Ovary (tissue), 7 donors: ENCODE measurements at regions not wholly inside any gene's neighbourhood (a gene's known extent, or its start where the extent isn't known, plus 50 kb on each side); places are given as distances from the start of the nearest gene placed in this dataset.

Source experiments
- DNase-seq, 5 donors: peaks; one replicate each; pipeline ENCODE4 v3.0.0-alpha.2; 2019 to 2020
- H3K27ac ChIP-seq, 2 donors: fragments of 200-600 bp; one replicate each; pipeline versions ENCODE4 v1.5.1 to v1.8.0; 2019 to 2022
- H3K27me3 ChIP-seq: fragments of 200-600 bp; one replicate; pipeline ENCODE4 v1.8.0; 2022
- H3K36me3 ChIP-seq: fragments of 200-600 bp; sonication (generic); one replicate; pipeline ENCODE4 v1.5.1; 2019
- H3K4me1 ChIP-seq: one replicate; pipeline ENCODE4 v1.8.1; 2013; ENCODE audit warnings: mild to moderate bottlenecking, moderate library complexity; ENCODE audit not compliant: insufficient read depth
- H3K4me3 ChIP-seq: fragments of 200-600 bp; sonication (generic); one replicate; pipeline ENCODE4 v1.5.1; 2017
- H3K9me3 ChIP-seq, 2 donors: fragments of 200-600 bp in 1 of 2; sonication (generic) in 1 of 2; one replicate each; pipeline versions ENCODE4 v1.5.1 to v1.8.1; 2013 to 2019; ENCODE audit warnings: mild to moderate bottlenecking in 1 of 2, moderate library complexity in 1 of 2
- CTCF ChIP-seq, 3 donors: fragments of 450-650 bp in 2 of 3; fragments of 200-600 bp in 1 of 3; IDR thresholded peaks; one replicate each; pipeline versions ENCODE4 v1.5.1 to v1.8.0; 2016 to 2022; ENCODE audit warnings: antibody characterized with exemption in 3 of 3, mild to moderate bottlenecking in 1 of 3
- EP300 ChIP-seq: sonication (generic); formaldehyde crosslinking; IDR thresholded peaks from one replicate; pipeline ENCODE4 v1.6.1; 2017; ENCODE audit warnings: antibody characterized with exemption
- POLR2A ChIP-seq: fragments of 450-650 bp; IDR thresholded peaks from one replicate; pipeline ENCODE4 v1.6.1; 2017; ENCODE audit warnings: antibody characterized with exemption, mild to moderate bottlenecking, moderate library complexity
- WGBS, 3 donors: extraction: QIAGEN DNeasy Blood & Tissue Kit in 1 of 3; methylation state at CpG; one replicate each; pipeline versions ENCODE4 v1.1.5 to v1.1.7; 2013 to 2017; 5-methylcytosine and 5-hydroxymethylcytosine counted together
- intact Hi-C, 4 donors: fragments of 100-400 bp; cut with DNase I; formaldehyde crosslinking; loops; one replicate each; pipeline versions ENCODE4 v1.11.0 to v1.15.1; 2022 to 2023
- donor health status: DM: no; HTN: no; CAD: no; lungs with moderate emphysema.
- donor health status: DM: no; HTN: no; CAD: no.
- donor health status: Bipolar disorder and iron deficiency.
- donor health status: DM: no; HTN: no; CAD: no.
- donor health status: DM: yes; HTN: yes; CAD: no.

- DNase-seq, result no peak
- H3K27me3 ChIP-seq, result no peaks in the 10 kb centered on the region
- no peaks in the 10 kb centered on the region for H3K9me3 ChIP-seq
- WGBS, 3 donors, result 81 to 82% (median 81%) methylated on average over 6 of the region's 6 CpGs
- no peaks in the 10 kb centered on the region for H3K4me1 ChIP-seq
- no peak overlapping the region for H3K4me3 ChIP-seq
- intact Hi-C loops, result no loop called here
- TF ChIP-seq CTCF (IDR thresholded peaks at IDR 0.05), result no peak
- TF ChIP-seq POLR2A, result no peak
- no peak for TF ChIP-seq EP300
- H3K27ac ChIP-seq, result no peak overlapping the region
- H3K36me3 ChIP-seq, result no peaks in the 10 kb centered on the region
Observed at GRCh38 chr5:130476325-130476724, 572.1 kb downstream of the CHSY3 start.

- H3K36me3 ChIP-seq, result no peaks in the 10 kb centered on the region
- H3K9me3 ChIP-seq, result no peaks in the 10 kb centered on the region
- TF ChIP-seq POLR2A, result no peak
- no peak for TF ChIP-seq CTCF (IDR thresholded peaks at IDR 0.05)
- no peak for TF ChIP-seq EP300
- H3K27ac ChIP-seq, result no peak overlapping the region
- H3K27me3 ChIP-seq, result no peaks in the 10 kb centered on the region
- no peaks in the 10 kb centered on the region for H3K4me1 ChIP-seq
- intact Hi-C loops, result no loop called here
- WGBS, 3 donors, result 92 to 97% (median 93%) methylated on average over 1 of the region's 1 CpG
- DNase-seq, result no peak
- H3K4me3 ChIP-seq, result no peak overlapping the region
Observed at GRCh38 chr5:130462516-130462915, 558.3 kb downstream of the CHSY3 start.

- Histone ChIP-seq H3K4me3 (no peak overlapping the region), H3K27ac (no peak overlapping the region), H3K27me3 (no peaks in the 10 kb centered on the region), H3K36me3 (no peaks in the 10 kb centered on the region), H3K9me3 (no peaks in the 10 kb centered on the region), H3K4me1 (no peaks in the 10 kb centered on the region)
- TF ChIP-seq POLR2A (no peak), CTCF (IDR thresholded peaks at IDR 0.05) (no peak), EP300 (no peak)
- no peak for DNase-seq
- 81 to 92% (median 85%) methylated on average over 2 of the region's 2 CpGs for WGBS, 3 donors
- intact Hi-C loops, result no loop called here
Observed at GRCh38 chr5:130455175-130455574, 550.9 kb downstream of the CHSY3 start.

GRCh38 chr5:130452744-130453143 lies 548.5 kb downstream of the CHSY3 start:
- Histone ChIP-seq H3K9me3 (no peaks in the 10 kb centered on the region), H3K27me3 (no peaks in the 10 kb centered on the region), H3K27ac (no peak overlapping the region), H3K4me3 (no peak overlapping the region), H3K4me1 (no peaks in the 10 kb centered on the region), H3K36me3 (no peaks in the 10 kb centered on the region)
- DNase-seq, result no peak
- intact Hi-C loops, result no loop called here
- 88 to 89% (median 88%) methylated on average over 1 of the region's 1 CpG for WGBS, 3 donors
- TF ChIP-seq EP300, result no peak
- TF ChIP-seq CTCF (IDR thresholded peaks at IDR 0.05), result no peak
- no peak for TF ChIP-seq POLR2A

GRCh38 chr5:130436430-130436829 lies 532.2 kb downstream of the CHSY3 start:
- no peak overlapping the region for H3K27ac ChIP-seq
- no peaks in the 10 kb centered on the region for H3K36me3 ChIP-seq
- no peak overlapping the region for H3K4me3 ChIP-seq
- no peak for TF ChIP-seq EP300
- intact Hi-C loops, result no loop called here
- 51 to 75% (median 59%) methylated on average over 1 of the region's 1 CpG for WGBS, 3 donors
- H3K27me3 ChIP-seq, result no peaks in the 10 kb centered on the region
- H3K9me3 ChIP-seq, result no peaks in the 10 kb centered on the region
- no peaks in the 10 kb centered on the region for H3K4me1 ChIP-seq
- DNase-seq, result no peak
